ENCODE measurements at regions not wholly inside any gene's neighbourhood (a gene's known extent, or its start where the extent isn't known, plus 50 kb on each side); places are given as distances from the start of the nearest gene placed in this dataset.

DNA sequence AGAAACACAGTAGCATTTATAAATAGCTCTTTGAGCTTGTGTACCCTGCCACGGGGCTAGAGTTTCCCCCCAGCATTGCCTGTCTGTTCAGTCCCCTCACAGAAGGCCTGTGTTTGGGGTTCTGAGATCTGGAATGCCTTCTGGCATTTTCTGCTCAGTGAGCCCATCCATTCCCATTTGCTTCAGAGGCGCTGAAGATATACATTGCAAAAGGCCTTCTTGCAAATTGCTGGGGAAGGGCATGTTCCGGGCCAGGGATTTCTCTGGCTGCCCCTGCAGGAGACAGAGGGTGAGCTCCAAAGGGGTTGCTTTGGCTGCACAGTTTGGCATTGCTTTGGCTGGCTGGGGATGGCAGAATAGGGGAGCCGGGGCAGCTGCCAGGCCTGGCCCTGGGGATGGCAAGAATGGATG is 308.4 kb downstream of the MSX2 start:
- no peaks in the 10 kb centered on the region for H3K9me3 ChIP-seq
- TF ChIP-seq, protein P1, sequence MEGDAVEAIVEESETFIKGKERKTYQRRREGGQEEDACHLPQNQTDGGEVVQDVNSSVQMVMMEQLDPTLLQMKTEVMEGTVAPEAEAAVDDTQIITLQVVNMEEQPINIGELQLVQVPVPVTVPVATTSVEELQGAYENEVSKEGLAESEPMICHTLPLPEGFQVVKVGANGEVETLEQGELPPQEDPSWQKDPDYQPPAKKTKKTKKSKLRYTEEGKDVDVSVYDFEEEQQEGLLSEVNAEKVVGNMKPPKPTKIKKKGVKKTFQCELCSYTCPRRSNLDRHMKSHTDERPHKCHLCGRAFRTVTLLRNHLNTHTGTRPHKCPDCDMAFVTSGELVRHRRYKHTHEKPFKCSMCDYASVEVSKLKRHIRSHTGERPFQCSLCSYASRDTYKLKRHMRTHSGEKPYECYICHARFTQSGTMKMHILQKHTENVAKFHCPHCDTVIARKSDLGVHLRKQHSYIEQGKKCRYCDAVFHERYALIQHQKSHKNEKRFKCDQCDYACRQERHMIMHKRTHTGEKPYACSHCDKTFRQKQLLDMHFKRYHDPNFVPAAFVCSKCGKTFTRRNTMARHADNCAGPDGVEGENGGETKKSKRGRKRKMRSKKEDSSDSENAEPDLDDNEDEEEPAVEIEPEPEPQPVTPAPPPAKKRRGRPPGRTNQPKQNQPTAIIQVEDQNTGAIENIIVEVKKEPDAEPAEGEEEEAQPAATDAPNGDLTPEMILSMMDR (IDR thresholded peaks at IDR 0.05; ENCODE audit: low read depth, low read length) = no peak
- no peaks in the 10 kb centered on the region for H3K36me3 ChIP-seq
- no peaks in the 10 kb centered on the region for H3K27me3 ChIP-seq
- H3K4me3 ChIP-seq (ENCODE audit: low read depth, low read length) = no peak overlapping the region
- DNase-seq = no peak
- no peaks in the 10 kb centered on the region for H3K4me1 ChIP-seq

- TF ChIP-seq, protein P1 (IDR thresholded peaks at IDR 0.05; ENCODE audit: low read depth, low read length) = no peak
- Histone ChIP-seq H3K4me3 (ENCODE audit: low read depth, low read length) (no peak overlapping the region), H3K27me3 (no peaks in the 10 kb centered on the region), H3K9me3 (no peaks in the 10 kb centered on the region), H3K4me1 (no peaks in the 10 kb centered on the region), H3K36me3 (no peaks in the 10 kb centered on the region)
- no peak for DNase-seq
Observed at GRCh38 chr5:175032013-175032412, 307.6 kb downstream of the MSX2 start.

DNA sequence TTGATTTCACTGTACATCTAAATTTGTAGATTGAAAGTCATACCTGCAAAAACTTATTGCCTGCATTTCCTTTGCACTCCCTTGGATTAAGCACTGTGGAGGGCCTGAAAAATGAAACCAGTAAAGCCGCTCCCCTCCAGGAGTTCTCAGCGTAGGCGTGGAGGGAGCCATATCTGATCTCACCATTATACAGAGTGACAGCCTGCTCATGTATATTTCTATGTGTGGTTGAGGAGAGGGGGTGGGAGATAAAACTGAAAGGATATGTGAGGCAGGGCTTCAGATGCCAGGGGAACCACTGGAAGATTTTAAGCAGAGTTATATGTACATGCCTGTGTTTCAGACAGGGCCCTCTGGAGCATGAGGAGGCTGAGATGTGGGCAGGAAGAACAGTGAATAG is 303.0 kb downstream of the MSX2 start:
- Histone ChIP-seq H3K4me3 (ENCODE audit: low read depth, low read length) (no peak overlapping the region), H3K27me3 (no peaks in the 10 kb centered on the region), H3K36me3 (no peaks in the 10 kb centered on the region), H3K4me1 (no peaks in the 10 kb centered on the region), H3K9me3 (no peaks in the 10 kb centered on the region)
- TF ChIP-seq, protein P1 (IDR thresholded peaks at IDR 0.05; ENCODE audit: low read depth, low read length) = no peak
- DNase-seq = no peak

DNA sequence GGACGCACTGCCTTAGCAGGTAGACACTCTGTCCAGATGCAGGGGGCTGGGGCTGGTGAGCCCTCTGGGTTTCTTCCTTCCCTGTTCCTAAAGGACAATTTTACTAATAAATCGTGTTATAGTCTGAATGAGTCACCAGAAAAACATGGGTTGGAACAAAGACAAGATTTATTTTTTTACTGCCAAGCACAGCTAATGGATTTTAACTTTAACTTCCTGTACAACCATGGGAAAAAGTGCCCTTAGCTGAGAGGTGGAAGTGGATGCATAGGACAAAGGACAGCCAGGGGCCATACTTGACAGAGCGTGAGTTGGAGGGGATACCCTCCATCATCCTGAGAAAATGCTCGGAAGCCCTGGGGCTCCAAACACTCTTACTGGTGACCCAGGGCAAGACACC is 300.7 kb downstream of the MSX2 start:
- TF ChIP-seq, protein P1 (IDR thresholded peaks at IDR 0.05; ENCODE audit: low read depth, low read length) = no peak
- H3K27me3 ChIP-seq = no peaks in the 10 kb centered on the region
- DNase-seq = no peak

GRCh38 chr5:175021841-175022625 is 297.7 kb downstream of the MSX2 start:
- TF ChIP-seq, protein P1 (IDR thresholded peaks at IDR 0.05; ENCODE audit: low read depth, low read length) = no peak
- H3K9me3 ChIP-seq = no peaks in the 10 kb centered on the region

More for the DNA sequence above, 300.7 kb downstream of the MSX2 start:
- no peaks in the 10 kb centered on the region for H3K9me3 ChIP-seq
- H3K4me1 ChIP-seq = no peaks in the 10 kb centered on the region
- no peak overlapping the region for H3K4me3 ChIP-seq (ENCODE audit: low read depth, low read length)
- H3K36me3 ChIP-seq = no peaks in the 10 kb centered on the region

DNA sequence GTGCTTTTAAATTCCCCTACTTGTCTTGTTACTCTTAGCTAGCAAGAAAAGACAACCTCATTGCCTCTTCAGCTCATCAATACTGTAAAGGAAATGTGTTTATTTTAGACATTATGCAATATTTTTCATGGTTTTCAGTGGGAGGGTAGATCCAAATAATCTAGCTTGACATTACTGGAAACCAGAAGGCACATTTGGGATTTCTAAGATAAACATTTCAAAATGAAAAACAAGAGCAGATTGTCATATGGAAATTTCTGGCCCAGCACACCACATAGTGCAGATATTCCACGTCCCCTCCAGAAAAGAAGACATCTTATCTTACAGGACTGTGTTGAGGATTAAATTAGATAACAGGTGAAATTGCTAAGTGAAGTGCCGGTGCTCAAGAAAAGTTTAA is 296.9 kb downstream of the MSX2 start:
- TF ChIP-seq, protein P1 (IDR thresholded peaks at IDR 0.05; ENCODE audit: low read depth, low read length) = no peak
- no peak overlapping the region for H3K4me3 ChIP-seq (ENCODE audit: low read depth, low read length)
- no peak for DNase-seq
- no peaks in the 10 kb centered on the region for H3K4me1 ChIP-seq
- no peaks in the 10 kb centered on the region for H3K36me3 ChIP-seq
- no peaks in the 10 kb centered on the region for H3K27me3 ChIP-seq
- no peaks in the 10 kb centered on the region for H3K9me3 ChIP-seq

More at GRCh38 chr5:175021841-175022625, 297.7 kb downstream of the MSX2 start:
- Histone ChIP-seq H3K4me3 (ENCODE audit: low read depth, low read length) (no peak overlapping the region), H3K4me1 (no peaks in the 10 kb centered on the region), H3K36me3 (no peaks in the 10 kb centered on the region), H3K27me3 (no peaks in the 10 kb centered on the region)
- no peak for DNase-seq
